Stomach (tissue), 4 donors: ENCODE measurements at regions not wholly inside any gene's neighbourhood (a gene's known extent, or its start where the extent isn't known, plus 50 kb on each side); places are given as distances from the start of the nearest gene placed in this dataset.

Experiments used
- POLR2A ChIP-seq, 4 donors: fragments of 450-650 bp; IDR thresholded peaks; one replicate each; pipeline ENCODE4 v1.6.1; 2016; ENCODE audit warnings: antibody characterized with exemption in 4 of 4, control low read depth in 2 of 4, mild to moderate bottlenecking in 1 of 4, moderate library complexity in 1 of 4
- POLR2AphosphoS5 ChIP-seq, 3 donors: sonication (generic); formaldehyde crosslinking; IDR thresholded peaks; one replicate each; pipeline ENCODE4 v1.6.1; 2016; ENCODE audit warnings: antibody characterized with exemption in 3 of 3
- TF ChIP-seq, protein P1 (sequence below), 7 experiments: fragments of 450-650 bp in 4 of 7; fragments of 200-600 bp in 3 of 7; sonication (generic) in 3 of 7; IDR thresholded peaks; one replicate each; pipeline ENCODE4 v1.5.1; 2016 to 2019; ENCODE audit warnings: antibody characterized with exemption in 7 of 7, control low read depth in 2 of 7, mild to moderate bottlenecking in 1 of 7

DNA sequence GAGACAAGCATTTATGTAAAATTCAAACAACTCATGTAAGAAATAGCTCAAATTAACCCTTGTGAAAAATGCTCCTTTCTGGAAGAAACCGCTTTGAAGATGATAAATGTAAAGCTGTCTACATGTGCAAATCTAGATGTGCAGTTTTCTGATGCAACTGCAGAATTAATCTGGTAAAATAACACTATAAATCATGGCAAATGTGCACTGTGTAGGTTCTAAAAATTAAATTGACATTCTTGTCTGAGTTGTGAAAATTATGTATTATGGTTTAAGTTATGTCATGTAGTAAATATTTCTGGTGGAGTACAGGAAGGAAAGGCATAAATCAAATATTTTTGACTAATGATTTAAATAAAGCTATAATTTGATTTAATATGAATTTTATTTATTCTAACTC, 678.1 kb upstream of the SEMA6D start:
- TF ChIP-seq POLR2AphosphoS5 (IDR thresholded peaks at IDR 0.05) (no peak), POLR2A (IDR thresholded peaks at IDR 0.05) (no peak)
- TF ChIP-seq, protein P1, sequence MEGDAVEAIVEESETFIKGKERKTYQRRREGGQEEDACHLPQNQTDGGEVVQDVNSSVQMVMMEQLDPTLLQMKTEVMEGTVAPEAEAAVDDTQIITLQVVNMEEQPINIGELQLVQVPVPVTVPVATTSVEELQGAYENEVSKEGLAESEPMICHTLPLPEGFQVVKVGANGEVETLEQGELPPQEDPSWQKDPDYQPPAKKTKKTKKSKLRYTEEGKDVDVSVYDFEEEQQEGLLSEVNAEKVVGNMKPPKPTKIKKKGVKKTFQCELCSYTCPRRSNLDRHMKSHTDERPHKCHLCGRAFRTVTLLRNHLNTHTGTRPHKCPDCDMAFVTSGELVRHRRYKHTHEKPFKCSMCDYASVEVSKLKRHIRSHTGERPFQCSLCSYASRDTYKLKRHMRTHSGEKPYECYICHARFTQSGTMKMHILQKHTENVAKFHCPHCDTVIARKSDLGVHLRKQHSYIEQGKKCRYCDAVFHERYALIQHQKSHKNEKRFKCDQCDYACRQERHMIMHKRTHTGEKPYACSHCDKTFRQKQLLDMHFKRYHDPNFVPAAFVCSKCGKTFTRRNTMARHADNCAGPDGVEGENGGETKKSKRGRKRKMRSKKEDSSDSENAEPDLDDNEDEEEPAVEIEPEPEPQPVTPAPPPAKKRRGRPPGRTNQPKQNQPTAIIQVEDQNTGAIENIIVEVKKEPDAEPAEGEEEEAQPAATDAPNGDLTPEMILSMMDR (IDR thresholded peaks at IDR 0.05), result no peak
